ENCODE measurements at regions not wholly inside any gene's neighbourhood (a gene's known extent, or its start where the extent isn't known, plus 50 kb on each side); places are given as distances from the start of the nearest gene placed in this dataset.
"Not testable (repeated sequence)": the region's sequence is repeated elsewhere in the genome, so short reads cannot be mapped to it uniquely, and the experiment has no call there.

- no peak for DNase-seq
These were observed 246.9 kb downstream of the LNPK start for GRCh38 chr2:175755169-175755568.

GRCh38 chr2:175750195-175750594 lies 251.9 kb downstream of the LNPK start:
- no peak for DNase-seq

GRCh38 chr2:175745911-175746310 lies 256.2 kb downstream of the LNPK start:
- DNase-seq, result no peak

- DNase-seq, result no peak
These were observed 258.1 kb downstream of the LNPK start for GRCh38 chr2:175744000-175744399.

GRCh38 chr2:175743011-175743410 lies 259.1 kb downstream of the LNPK start:
- DNase-seq, result no peak

GRCh38 chr2:175742367-175742766 lies 259.7 kb downstream of the LNPK start:
- DNase-seq, result no peak

GRCh38 chr2:175741164-175741563 lies 260.9 kb downstream of the LNPK start:
- no peak for DNase-seq

- no peak for DNase-seq
These were observed 264.2 kb downstream of the LNPK start for GRCh38 chr2:175737722-175738361.

GRCh38 chr2:175734686-175735085 lies 267.4 kb downstream of the LNPK start:
- DNase-seq, result no peak

- no peak for DNase-seq
These were observed 269.5 kb downstream of the LNPK start for GRCh38 chr2:175732531-175732930.

GRCh38 chr2:175730050-175730449 lies 272.0 kb downstream of the LNPK start:
- DNase-seq, result no peak

- DNase-seq, result no peak
These were observed 272.9 kb downstream of the LNPK start for GRCh38 chr2:175729049-175729706.

GRCh38 chr2:175728032-175728431 lies 274.0 kb downstream of the LNPK start:
- DNase-seq, result no peak

- no peak for DNase-seq
These were observed 275.8 kb downstream of the LNPK start for GRCh38 chr2:175726223-175726622.

GRCh38 chr2:175709248-175709647 lies 292.8 kb downstream of the LNPK start:
- DNase-seq, result no peak

- DNase-seq, result no peak
These were observed 294.7 kb downstream of the LNPK start for GRCh38 chr2:175707322-175707721.

GRCh38 chr2:175704568-175704967 lies 297.5 kb downstream of the LNPK start:
- not testable (repeated sequence) for DNase-seq

GRCh38 chr2:175698061-175698460 lies 304.0 kb downstream of the LNPK start:
- DNase-seq, result no peak

- peak; percentile 49 for DNase-seq
These were observed 311.8 kb downstream of the LNPK start for GRCh38 chr2:175690113-175690837.

- no peak for DNase-seq
These were observed 313.8 kb downstream of the LNPK start for GRCh38 chr2:175688243-175688642.

- DNase-seq, result no peak
These were observed 314.6 kb downstream of the LNPK start for GRCh38 chr2:175687465-175687864.

GRCh38 chr2:175686002-175686401 lies 316.1 kb downstream of the LNPK start:
- no peak for DNase-seq

- no peak for DNase-seq
These were observed 317.6 kb downstream of the LNPK start for GRCh38 chr2:175684466-175684865.

GRCh38 chr2:175679728-175680127 lies 322.3 kb downstream of the LNPK start:
- no peak for DNase-seq

Data from inflammatory macrophage treated with lipopolysaccharide for 4 hours (primary cell).